Upper lobe of right lung (tissue), 1 donor: ENCODE measurements at regions not wholly inside any gene's neighbourhood (a gene's known extent, or its start where the extent isn't known, plus 50 kb on each side); places are given as distances from the start of the nearest gene placed in this dataset.
A peak's percentile ranks its signal among the peaks of the same experiment; 100 is the strongest.

Source experiments
- ATAC-seq: fragments of 200-7000 bp; cut with Tn5 transposase; one replicate; pipeline ENCODE4 v1.9.1; 2020; ENCODE audit warnings: mild to moderate bottlenecking, moderate library complexity
- DNase-seq: peaks from one replicate; pipeline ENCODE4 v3.0.0-alpha.2; 2020
- H3K27ac ChIP-seq: fragments of 200-600 bp; one replicate; pipeline ENCODE4 v1.8.0; 2022
- H3K27me3 ChIP-seq: fragments of 200-600 bp; one replicate; pipeline ENCODE4 v1.8.0; 2022; ENCODE audit warnings: mild to moderate bottlenecking
- H3K36me3 ChIP-seq: fragments of 200-600 bp; one replicate; pipeline ENCODE4 v1.8.0; 2022
- H3K4me1 ChIP-seq: fragments of 200-600 bp; one replicate; pipeline ENCODE4 v1.8.0; 2022
- H3K4me3 ChIP-seq: fragments of 200-600 bp; one replicate; pipeline ENCODE4 v1.8.0; 2022; ENCODE audit warnings: mild to moderate bottlenecking
- H3K9me3 ChIP-seq: fragments of 200-600 bp; one replicate; pipeline ENCODE4 v1.8.0; 2022
- intact Hi-C: fragments of 100-400 bp; cut with DNase I; formaldehyde crosslinking; loops from one replicate; pipeline ENCODE4 v1.11.0; 2022
- TF ChIP-seq, protein P1 (sequence below): fragments of 200-600 bp; IDR thresholded peaks from one replicate; pipeline ENCODE4 v1.8.0; 2022; ENCODE audit warnings: antibody characterized with exemption
- donor health status: DM: no; HTN: yes; CAD: no; lungs with severe emphysema.

DNA sequence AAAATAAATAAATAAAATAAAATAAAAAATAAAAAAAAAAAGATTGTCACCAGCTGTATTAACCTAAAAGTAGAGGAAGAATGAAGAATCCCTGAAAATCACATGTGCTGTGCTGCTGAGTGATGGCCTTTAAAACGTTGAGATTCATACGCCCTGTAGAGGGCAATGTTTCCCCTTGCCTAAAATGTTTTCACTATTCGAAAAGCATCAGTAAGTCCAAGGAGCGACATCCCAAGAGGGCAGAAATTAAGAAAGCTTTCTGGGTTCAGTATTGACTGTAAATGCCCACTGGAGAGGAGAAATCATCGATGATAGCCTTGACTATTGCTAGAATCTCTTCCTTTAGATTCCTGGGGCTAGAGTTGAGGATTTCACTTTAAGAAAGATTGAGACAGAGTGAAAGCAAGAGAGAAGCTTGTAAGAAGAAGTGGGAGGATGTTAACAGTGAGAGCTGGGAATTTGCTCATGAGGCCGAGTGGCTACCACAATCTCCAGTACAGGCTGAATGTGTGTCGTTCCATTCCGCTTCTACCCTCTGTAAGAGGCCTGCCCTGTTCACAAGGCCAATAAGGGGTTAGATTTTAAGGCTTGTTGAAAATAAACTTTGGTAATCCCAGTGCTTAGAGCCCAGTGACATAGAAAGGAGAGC lies 170.8 kb upstream of the FAM20A start:
- ATAC-seq (peak; percentile 86), DNase-seq (no peak)
- H3K4me1 ChIP-seq, result no peaks in the 10 kb centered on the region
- H3K27me3 ChIP-seq, result no peaks in the 10 kb centered on the region
- peak overlapping the region; percentile 16 for H3K4me3 ChIP-seq
- TF ChIP-seq, protein P1, sequence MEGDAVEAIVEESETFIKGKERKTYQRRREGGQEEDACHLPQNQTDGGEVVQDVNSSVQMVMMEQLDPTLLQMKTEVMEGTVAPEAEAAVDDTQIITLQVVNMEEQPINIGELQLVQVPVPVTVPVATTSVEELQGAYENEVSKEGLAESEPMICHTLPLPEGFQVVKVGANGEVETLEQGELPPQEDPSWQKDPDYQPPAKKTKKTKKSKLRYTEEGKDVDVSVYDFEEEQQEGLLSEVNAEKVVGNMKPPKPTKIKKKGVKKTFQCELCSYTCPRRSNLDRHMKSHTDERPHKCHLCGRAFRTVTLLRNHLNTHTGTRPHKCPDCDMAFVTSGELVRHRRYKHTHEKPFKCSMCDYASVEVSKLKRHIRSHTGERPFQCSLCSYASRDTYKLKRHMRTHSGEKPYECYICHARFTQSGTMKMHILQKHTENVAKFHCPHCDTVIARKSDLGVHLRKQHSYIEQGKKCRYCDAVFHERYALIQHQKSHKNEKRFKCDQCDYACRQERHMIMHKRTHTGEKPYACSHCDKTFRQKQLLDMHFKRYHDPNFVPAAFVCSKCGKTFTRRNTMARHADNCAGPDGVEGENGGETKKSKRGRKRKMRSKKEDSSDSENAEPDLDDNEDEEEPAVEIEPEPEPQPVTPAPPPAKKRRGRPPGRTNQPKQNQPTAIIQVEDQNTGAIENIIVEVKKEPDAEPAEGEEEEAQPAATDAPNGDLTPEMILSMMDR, result peak; percentile 60
- H3K27ac ChIP-seq, result no peak overlapping the region
- H3K36me3 ChIP-seq, result no peaks in the 10 kb centered on the region
- no peaks in the 10 kb centered on the region for H3K9me3 ChIP-seq
- intact Hi-C loops, result loop anchor here (10.0 kb wide), 1 partner anchor 463 kb away; no protein-coding TSS in a partner anchor

DNA sequence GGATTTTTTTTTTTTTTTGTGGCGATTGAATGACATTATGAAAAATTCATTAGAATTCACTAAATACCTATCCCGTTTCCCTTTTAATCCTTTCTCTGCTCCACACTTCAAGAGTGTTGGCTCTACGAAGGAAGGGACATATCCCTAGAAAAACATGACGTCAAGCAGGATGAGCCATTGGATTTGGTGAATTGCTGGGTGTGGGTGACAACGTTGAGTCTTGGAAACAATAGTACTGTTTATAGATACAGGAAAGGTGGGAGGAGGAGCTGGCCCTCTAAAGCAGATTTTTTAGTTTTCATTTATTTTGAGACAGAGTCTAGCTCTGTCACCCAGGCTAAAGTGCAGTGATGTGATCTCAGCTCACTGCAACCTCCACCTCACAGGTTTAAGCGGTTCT lies 167.6 kb upstream of the FAM20A start:
- intact Hi-C loops, result no loop called here

DNA sequence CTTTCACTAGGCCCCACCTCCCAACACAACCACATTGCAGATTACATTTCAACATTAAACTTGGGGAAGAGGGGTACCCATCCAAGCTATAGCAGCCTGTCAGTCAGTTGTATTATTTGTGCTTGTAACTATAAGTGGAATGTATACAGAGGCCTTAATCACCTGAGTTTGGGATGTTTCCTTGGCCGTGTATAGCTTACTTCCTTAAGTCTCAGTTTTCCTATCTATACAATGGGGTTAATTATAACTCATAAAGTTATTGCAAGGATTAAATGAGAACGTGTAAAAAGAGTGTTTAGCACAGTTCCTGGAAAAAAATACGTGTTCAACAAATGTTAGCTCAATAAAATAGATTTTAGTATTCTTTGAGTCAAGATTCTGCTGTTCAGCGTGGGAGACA lies 165.5 kb upstream of the FAM20A start:
- DNase-seq, result no peak
- no peak overlapping the region for H3K27ac ChIP-seq
- intact Hi-C loops, result no loop called here
- H3K36me3 ChIP-seq, result no peaks in the 10 kb centered on the region
- TF ChIP-seq, protein P1, result no peak
- no peak for ATAC-seq
- H3K27me3 ChIP-seq, result no peaks in the 10 kb centered on the region
- no peaks in the 10 kb centered on the region for H3K9me3 ChIP-seq
- no peaks in the 10 kb centered on the region for H3K4me1 ChIP-seq
- H3K4me3 ChIP-seq, result no peak overlapping the region

More for the DNA sequence above, 167.6 kb upstream of the FAM20A start:
- Histone ChIP-seq H3K9me3 (no peaks in the 10 kb centered on the region), H3K4me3 (no peak overlapping the region), H3K4me1 (no peaks in the 10 kb centered on the region), H3K36me3 (no peaks in the 10 kb centered on the region), H3K27ac (no peak overlapping the region), H3K27me3 (no peaks in the 10 kb centered on the region)
- DNase-seq, result no peak
- TF ChIP-seq, protein P1, result no peak
- ATAC-seq, result no peak

DNA sequence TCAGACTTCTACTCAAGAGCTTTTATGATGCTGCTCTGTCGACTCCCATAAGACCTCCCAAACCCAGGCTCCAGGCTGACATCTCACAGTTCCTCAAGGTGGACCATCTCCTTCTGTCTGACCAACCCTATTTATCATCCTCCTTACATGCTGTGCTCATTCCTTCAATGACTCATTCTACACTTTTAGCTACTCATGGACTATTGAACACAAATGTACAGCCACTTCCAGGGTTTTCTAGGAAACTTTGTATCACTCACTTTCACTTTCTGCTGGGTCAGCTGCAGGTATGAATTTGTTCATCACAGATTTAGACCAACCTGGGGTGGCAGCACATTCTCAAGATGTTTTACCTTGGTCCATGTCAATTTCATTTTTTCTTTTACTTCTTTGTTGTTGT lies 162.4 kb upstream of the FAM20A start:
- ATAC-seq, result no peak
- intact Hi-C loops, result no loop called here
- Histone ChIP-seq H3K36me3 (no peaks in the 10 kb centered on the region), H3K4me3 (no peak overlapping the region), H3K27ac (no peak overlapping the region), H3K27me3 (no peaks in the 10 kb centered on the region), H3K9me3 (no peaks in the 10 kb centered on the region), H3K4me1 (peaks cover 9% of the 10 kb centered on the region)
- DNase-seq, result no peak
- TF ChIP-seq, protein P1, result no peak

DNA sequence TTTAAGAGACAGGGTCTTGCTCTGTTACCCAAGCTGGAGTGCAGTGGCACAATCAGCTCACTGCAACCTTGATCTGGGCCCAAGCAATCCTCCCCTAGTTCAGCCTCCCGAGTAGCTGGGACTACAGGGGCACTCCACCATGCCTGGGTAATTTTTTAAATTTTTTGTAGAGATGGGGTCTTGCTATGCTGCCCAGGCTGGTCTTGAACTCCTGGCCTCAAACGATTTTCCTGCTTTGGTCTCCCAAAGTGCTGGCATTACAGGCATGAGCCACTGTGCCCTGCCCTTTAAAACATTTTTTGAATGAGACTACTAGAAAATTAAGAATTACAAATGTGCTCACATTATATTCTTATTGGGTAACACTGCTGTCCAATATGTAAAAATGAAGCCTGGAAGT lies 161.7 kb upstream of the FAM20A start:
- Histone ChIP-seq H3K9me3 (no peaks in the 10 kb centered on the region), H3K4me1 (peaks cover 9% of the 10 kb centered on the region), H3K36me3 (no peaks in the 10 kb centered on the region), H3K27me3 (no peaks in the 10 kb centered on the region), H3K4me3 (no peak overlapping the region), H3K27ac (no peak overlapping the region)
- TF ChIP-seq, protein P1, result no peak
- DNase-seq (no peak), ATAC-seq (no peak)
- intact Hi-C loops, result no loop called here

DNA sequence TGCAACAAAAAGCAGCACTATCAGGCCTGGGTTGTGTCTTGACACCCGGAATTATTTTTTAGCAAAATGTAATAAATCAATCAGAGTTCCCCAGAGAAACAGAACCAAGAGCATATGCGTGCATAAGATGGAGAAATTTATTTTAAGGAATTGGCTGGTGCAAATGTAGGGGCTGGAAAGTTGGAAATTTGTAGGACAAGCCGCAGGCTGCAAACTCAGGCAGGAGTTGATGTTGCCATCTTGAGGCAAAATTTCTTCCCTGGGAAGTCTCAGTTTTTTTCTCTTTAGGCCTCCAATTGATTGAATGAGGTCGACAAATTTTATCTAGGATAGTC lies 158.9 kb upstream of the FAM20A start:
- no peaks in the 10 kb centered on the region for H3K27me3 ChIP-seq
- no peak for DNase-seq
- no peak overlapping the region for H3K4me3 ChIP-seq
- ATAC-seq, result no peak
- H3K36me3 ChIP-seq, result no peaks in the 10 kb centered on the region
- H3K4me1 ChIP-seq, result peaks cover 9% of the 10 kb centered on the region
- TF ChIP-seq, protein P1, result no peak
- H3K9me3 ChIP-seq, result no peaks in the 10 kb centered on the region
- H3K27ac ChIP-seq, result no peak overlapping the region
- intact Hi-C loops, result no loop called here
